T-helper 1 cell treated with Interleukin-12 subunit alpha and Interleukin-12 subunit beta and Interleukin-4 antibody, amounts not matched to agents 30 ng/mL and 1 ng/mL, for 36 hours (primary cell): ENCODE measurements at regions not wholly inside any gene's neighbourhood (a gene's known extent, or its start where the extent isn't known, plus 50 kb on each side); places are given as distances from the start of the nearest gene placed in this dataset.
"Not testable (repeated sequence)": the region's sequence is repeated elsewhere in the genome, so short reads cannot be mapped to it uniquely, and the experiment has no call there.

Experiments used
- intact Hi-C: fragments of 100-400 bp; cut with micrococcal nuclease; formaldehyde crosslinking; loops from one replicate; pipeline ENCODE4 v1.15.1; 2024

- intact Hi-C loops: no loop called here
Observed at GRCh38 chr2:129910446-129911362, 68.8 kb upstream of the RAB6C start.

GRCh38 chr2:129911363-129912065 is 68.0 kb upstream of the RAB6C start:
- intact Hi-C loops: no loop called here

GRCh38 chr2:129912066-129912820 is 67.2 kb upstream of the RAB6C start:
- intact Hi-C loops: no loop called here

- intact Hi-C loops: no loop called here
Observed at GRCh38 chr2:129912871-129913694, 66.4 kb upstream of the RAB6C start.

- intact Hi-C loops: no loop called here
Observed at GRCh38 chr2:129913695-129914495, 65.6 kb upstream of the RAB6C start.

- intact Hi-C loops: no loop called here
Observed at GRCh38 chr2:129914538-129915302, 64.7 kb upstream of the RAB6C start.

GRCh38 chr2:129915303-129915840 is 64.1 kb upstream of the RAB6C start:
- intact Hi-C loops: no loop called here

GRCh38 chr2:129918604-129919003 is 60.9 kb upstream of the RAB6C start:
- intact Hi-C loops: no loop called here

- intact Hi-C loops: no loop called here
Observed at GRCh38 chr2:129922571-129923264, 56.7 kb upstream of the RAB6C start.

- intact Hi-C loops: no loop called here
Observed at GRCh38 chr2:129923265-129924091, 56.0 kb upstream of the RAB6C start.

GRCh38 chr2:129924115-129924514 is 55.4 kb upstream of the RAB6C start:
- intact Hi-C loops: not testable (repeated sequence)

GRCh38 chr2:129925381-129925780 is 54.1 kb upstream of the RAB6C start:
- intact Hi-C loops: no loop called here

- intact Hi-C loops: no loop called here
Observed at GRCh38 chr2:129927696-129928095, 51.8 kb upstream of the RAB6C start.

- intact Hi-C loops: no loop called here
Observed at GRCh38 chr2:129929321-129930290, 49.9 kb upstream of the RAB6C start.
